ENCODE measurements at regions not wholly inside any gene's neighbourhood (a gene's known extent, or its start where the extent isn't known, plus 50 kb on each side); places are given as distances from the start of the nearest gene placed in this dataset.

- ATAC-seq (no peak), DNase-seq (no peak)
- H3K9me3 Mint-ChIP-seq: peaks cover 0 to 8% (median 0%) of the 10 kb centered on the region in 11 donors
- H3K27me3 ChIP-seq (ENCODE audit: control insufficient read depth in 2 of 2, insufficient read depth in 2 of 2, low read length in 2 of 2): no peaks in the 10 kb centered on the region
- H3K4me1 Mint-ChIP-seq: no peaks in the 10 kb centered on the region
- no peaks in the 10 kb centered on the region for H3K9me3 ChIP-seq (ENCODE audit: control insufficient read depth in 2 of 3, low read length in 3 of 3)
- H3K4me1 ChIP-seq (ENCODE audit: control insufficient read depth in 2 of 2, insufficient read depth in 2 of 2, low read length in 2 of 2): no peaks in the 10 kb centered on the region
- H3K4me3 Mint-ChIP-seq: no peak overlapping the region
- no peaks in the 10 kb centered on the region for H3K36me3 ChIP-seq (ENCODE audit: control insufficient read depth in 2 of 3, insufficient read depth in 3 of 3, low read length in 3 of 3)
- POLR2A ChIA-PET: no interaction called here
- no peaks in the 10 kb centered on the region for H3K36me3 Mint-ChIP-seq
- no peak overlapping the region for H3K27ac ChIP-seq (ENCODE audit: low read depth, low read length)
- H3K4me3 ChIP-seq (ENCODE audit: low read length): no peak overlapping the region
- no peak overlapping the region for H3K27ac Mint-ChIP-seq
- intact Hi-C loops (cut with micrococcal nuclease): no loop called here
- H3K27me3 Mint-ChIP-seq: peaks cover 0 to 25% (median 7%) of the 10 kb centered on the region in 5 donors
- CTCF ChIA-PET: no interaction called here
Observed at GRCh38 chr10:128793726-128794655, 667.8 kb upstream of the MKI67 start.

GRCh38 chr10:128796396-128796912 lies 670.2 kb upstream of the MKI67 start:
- Histone ChIP-seq H3K4me1 (ENCODE audit: control insufficient read depth in 2 of 2, insufficient read depth in 2 of 2, low read length in 2 of 2) (no peaks in the 10 kb centered on the region), H3K27ac (ENCODE audit: low read depth, low read length) (no peak overlapping the region), H3K36me3 (ENCODE audit: control insufficient read depth in 2 of 3, insufficient read depth in 3 of 3, low read length in 3 of 3) (no peaks in the 10 kb centered on the region), H3K4me3 (ENCODE audit: low read length) (no peak overlapping the region), H3K9me3 (ENCODE audit: control insufficient read depth in 2 of 3, low read length in 3 of 3) (no peaks in the 10 kb centered on the region), H3K27me3 (ENCODE audit: control insufficient read depth in 2 of 2, insufficient read depth in 2 of 2, low read length in 2 of 2) (no peaks in the 10 kb centered on the region)
- H3K36me3 Mint-ChIP-seq: no peaks in the 10 kb centered on the region
- H3K4me3 Mint-ChIP-seq: no peak overlapping the region
- H3K27me3 Mint-ChIP-seq: peaks cover 0 to 16% (median 4%) of the 10 kb centered on the region in 5 donors
- no peak for ATAC-seq
- no peak for DNase-seq
- no peak overlapping the region for H3K27ac Mint-ChIP-seq
- intact Hi-C loops (cut with micrococcal nuclease): no loop called here
- no peaks in the 10 kb centered on the region for H3K4me1 Mint-ChIP-seq
- H3K9me3 Mint-ChIP-seq: peaks cover 0 to 8% (median 0%) of the 10 kb centered on the region in 11 donors
- ChIA-PET POLR2A (no interaction called here), CTCF (no interaction called here)

- DNase-seq (no peak), ATAC-seq (no peak)
- intact Hi-C loops (cut with micrococcal nuclease): no loop called here
- H3K9me3 Mint-ChIP-seq: peaks cover 0 to 8% (median 0%) of the 10 kb centered on the region in 11 donors
- ChIA-PET CTCF (no interaction called here), POLR2A (no interaction called here)
- Histone ChIP-seq H3K27me3 (ENCODE audit: control insufficient read depth in 2 of 2, insufficient read depth in 2 of 2, low read length in 2 of 2) (no peaks in the 10 kb centered on the region), H3K9me3 (ENCODE audit: control insufficient read depth in 2 of 3, low read length in 3 of 3) (no peaks in the 10 kb centered on the region), H3K27ac (ENCODE audit: low read depth, low read length) (no peak overlapping the region), H3K4me3 (ENCODE audit: low read length) (no peak overlapping the region), H3K4me1 (ENCODE audit: control insufficient read depth in 2 of 2, insufficient read depth in 2 of 2, low read length in 2 of 2) (no peaks in the 10 kb centered on the region), H3K36me3 (ENCODE audit: control insufficient read depth in 2 of 3, insufficient read depth in 3 of 3, low read length in 3 of 3) (no peaks in the 10 kb centered on the region)
- no peaks in the 10 kb centered on the region for H3K4me1 Mint-ChIP-seq
- H3K27me3 Mint-ChIP-seq: peaks cover 0 to 10% (median under 1%) of the 10 kb centered on the region in 5 donors
- H3K36me3 Mint-ChIP-seq: no peaks in the 10 kb centered on the region
- H3K27ac Mint-ChIP-seq: no peak overlapping the region
- H3K4me3 Mint-ChIP-seq: no peak overlapping the region
Observed at GRCh38 chr10:128802062-128802461, 665.0 kb upstream of the MGMT start.

GRCh38 chr10:128803790-128804189 lies 663.3 kb upstream of the MGMT start:
- Histone ChIP-seq H3K4me1 (ENCODE audit: control insufficient read depth in 2 of 2, insufficient read depth in 2 of 2, low read length in 2 of 2) (no peaks in the 10 kb centered on the region), H3K27ac (ENCODE audit: low read depth, low read length) (no peak overlapping the region), H3K4me3 (ENCODE audit: low read length) (no peak overlapping the region), H3K27me3 (ENCODE audit: control insufficient read depth in 2 of 2, insufficient read depth in 2 of 2, low read length in 2 of 2) (no peaks in the 10 kb centered on the region), H3K9me3 (ENCODE audit: control insufficient read depth in 2 of 3, low read length in 3 of 3) (no peaks in the 10 kb centered on the region), H3K36me3 (ENCODE audit: control insufficient read depth in 2 of 3, insufficient read depth in 3 of 3, low read length in 3 of 3) (no peaks in the 10 kb centered on the region)
- intact Hi-C loops (cut with micrococcal nuclease): no loop called here
- no peak for DNase-seq
- ATAC-seq: no peak
- POLR2A ChIA-PET: no interaction called here
- H3K4me1 Mint-ChIP-seq: no peaks in the 10 kb centered on the region
- no peaks in the 10 kb centered on the region for H3K36me3 Mint-ChIP-seq
- H3K9me3 Mint-ChIP-seq: peaks cover 0 to 5% (median 0%) of the 10 kb centered on the region in 11 donors
- H3K4me3 Mint-ChIP-seq: no peak overlapping the region
- H3K27me3 Mint-ChIP-seq: peaks cover 0 to 18% (median 3%) of the 10 kb centered on the region in 5 donors
- CTCF ChIA-PET: no interaction called here
- no peak overlapping the region for H3K27ac Mint-ChIP-seq

GRCh38 chr10:128804411-128804810 lies 662.6 kb upstream of the MGMT start:
- no peak for ATAC-seq
- H3K9me3 Mint-ChIP-seq: peaks cover 0 to 5% (median 0%) of the 10 kb centered on the region in 11 donors

GRCh38 chr10:128808921-128809440 lies 658.1 kb upstream of the MGMT start:
- H3K27me3 ChIP-seq (ENCODE audit: control insufficient read depth in 2 of 2, insufficient read depth in 2 of 2, low read length in 2 of 2): no peaks in the 10 kb centered on the region
- H3K36me3 Mint-ChIP-seq: no peaks in the 10 kb centered on the region
- peaks cover 0 to 5% (median 0%) of the 10 kb centered on the region in 11 donors for H3K9me3 Mint-ChIP-seq
- no peaks in the 10 kb centered on the region for H3K9me3 ChIP-seq (ENCODE audit: control insufficient read depth in 2 of 3, low read length in 3 of 3)
- DNase-seq: no peak
- no peaks in the 10 kb centered on the region for H3K36me3 ChIP-seq (ENCODE audit: control insufficient read depth in 2 of 3, insufficient read depth in 3 of 3, low read length in 3 of 3)
- no peak for ATAC-seq
- H3K27me3 Mint-ChIP-seq: peaks cover 0 to 22% (median 9%) of the 10 kb centered on the region in 5 donors
- ChIA-PET POLR2A (no interaction called here), CTCF (no interaction called here)
- intact Hi-C loops (cut with micrococcal nuclease): no loop called here
- H3K27ac ChIP-seq (ENCODE audit: low read depth, low read length): no peak overlapping the region
- no peak overlapping the region for H3K4me3 Mint-ChIP-seq
- no peaks in the 10 kb centered on the region for H3K4me1 ChIP-seq (ENCODE audit: control insufficient read depth in 2 of 2, insufficient read depth in 2 of 2, low read length in 2 of 2)
- no peaks in the 10 kb centered on the region for H3K4me1 Mint-ChIP-seq
- H3K4me3 ChIP-seq (ENCODE audit: low read length): no peak overlapping the region
- H3K27ac Mint-ChIP-seq: no peak overlapping the region

More at GRCh38 chr10:128804411-128804810, 662.6 kb upstream of the MGMT start:
- no peak for DNase-seq
- intact Hi-C loops (cut with micrococcal nuclease): no loop called here
- ChIA-PET POLR2A (no interaction called here), CTCF (no interaction called here)
- Mint-ChIP-seq H3K36me3 (no peaks in the 10 kb centered on the region), H3K4me3 (no peak overlapping the region), H3K27me3 (peaks cover 0 to 24% (median 6%) of the 10 kb centered on the region in 5 donors), H3K4me1 (no peaks in the 10 kb centered on the region), H3K27ac (no peak overlapping the region)
- Histone ChIP-seq H3K4me3 (ENCODE audit: low read length) (no peak overlapping the region), H3K27ac (ENCODE audit: low read depth, low read length) (no peak overlapping the region), H3K27me3 (ENCODE audit: control insufficient read depth in 2 of 2, insufficient read depth in 2 of 2, low read length in 2 of 2) (no peaks in the 10 kb centered on the region), H3K9me3 (ENCODE audit: control insufficient read depth in 2 of 3, low read length in 3 of 3) (no peaks in the 10 kb centered on the region), H3K36me3 (ENCODE audit: control insufficient read depth in 2 of 3, insufficient read depth in 3 of 3, low read length in 3 of 3) (no peaks in the 10 kb centered on the region), H3K4me1 (ENCODE audit: control insufficient read depth in 2 of 2, insufficient read depth in 2 of 2, low read length in 2 of 2) (no peaks in the 10 kb centered on the region)
